ENCODE measurements at regions not wholly inside any gene's neighbourhood (a gene's known extent, or its start where the extent isn't known, plus 50 kb on each side); places are given as distances from the start of the nearest gene placed in this dataset.
A peak's percentile ranks its signal among the peaks of the same experiment; 100 is the strongest.
"Not testable (repeated sequence)": the region's sequence is repeated elsewhere in the genome, so short reads cannot be mapped to it uniquely, and the experiment has no call there.

- peak; percentile 7 for DNase-seq (ENCODE audit: low spot score)
Observed at GRCh38 chr21:28522014-28522799, 470.5 kb downstream of the LTN1 start.

GRCh38 chr21:28518630-28519029 lies 474.0 kb downstream of the LTN1 start:
- DNase-seq (ENCODE audit: low spot score) = no peak

GRCh38 chr21:28516991-28517592 lies 475.6 kb downstream of the LTN1 start:
- peak; percentile 64 for DNase-seq (ENCODE audit: low spot score)

- DNase-seq (ENCODE audit: low spot score) = no peak
Observed at GRCh38 chr21:28516021-28516420, 476.7 kb downstream of the LTN1 start.

GRCh38 chr21:28513428-28513827 lies 479.2 kb downstream of the LTN1 start:
- no peak for DNase-seq (ENCODE audit: low spot score)

- no peak for DNase-seq (ENCODE audit: low spot score)
Observed at GRCh38 chr21:28509031-28509430, 483.6 kb downstream of the LTN1 start.

GRCh38 chr21:28508126-28508525 lies 484.6 kb downstream of the LTN1 start:
- no peak for DNase-seq (ENCODE audit: low spot score)

- no peak for DNase-seq (ENCODE audit: low spot score)
Observed at GRCh38 chr21:28496517-28496916, 496.2 kb downstream of the LTN1 start.

GRCh38 chr21:28492127-28492526 lies 500.6 kb downstream of the LTN1 start:
- DNase-seq (ENCODE audit: low spot score) = no peak

GRCh38 chr21:28489821-28490350 lies 502.8 kb downstream of the LTN1 start:
- no peak for DNase-seq (ENCODE audit: low spot score)

GRCh38 chr21:28489162-28489561 lies 503.5 kb downstream of the LTN1 start:
- DNase-seq (ENCODE audit: low spot score) = no peak

GRCh38 chr21:28487455-28488070 lies 505.1 kb downstream of the LTN1 start:
- no peak for DNase-seq (ENCODE audit: low spot score)

GRCh38 chr21:28485301-28486022 lies 507.2 kb downstream of the LTN1 start:
- DNase-seq (ENCODE audit: low spot score) = no peak

- DNase-seq (ENCODE audit: low spot score) = no peak
Observed at GRCh38 chr21:28483301-28484035, 509.2 kb downstream of the LTN1 start.

- DNase-seq (ENCODE audit: low spot score) = no peak
Observed at GRCh38 chr21:28482657-28483056, 510.0 kb downstream of the LTN1 start.

- DNase-seq (ENCODE audit: low spot score) = no peak
Observed at GRCh38 chr21:28480470-28480869, 512.2 kb downstream of the LTN1 start.

GRCh38 chr21:28473530-28474220 lies 519.0 kb downstream of the LTN1 start:
- no peak for DNase-seq (ENCODE audit: low spot score)

- DNase-seq (ENCODE audit: low spot score) = not testable (repeated sequence)
Observed at GRCh38 chr21:28472543-28472942, 520.1 kb downstream of the LTN1 start.

GRCh38 chr21:28464988-28465387 lies 527.7 kb downstream of the LTN1 start:
- no peak for DNase-seq (ENCODE audit: low spot score)

- no peak for DNase-seq (ENCODE audit: low spot score)
Observed at GRCh38 chr21:28464095-28464494, 528.6 kb downstream of the LTN1 start.

GRCh38 chr21:28459193-28459592 lies 533.5 kb downstream of the LTN1 start:
- DNase-seq (ENCODE audit: low spot score) = no peak

Measured in RKO (cell line).